ENCODE measurements at regions not wholly inside any gene's neighbourhood (a gene's known extent, or its start where the extent isn't known, plus 50 kb on each side); places are given as distances from the start of the nearest gene placed in this dataset.

GRCh38 chr4:38316045-38316444, 348.0 kb upstream of the KLF3 start:
- in situ Hi-C loops (cut with MboI; ENCODE audit: low sequenced_read_pairs): loop anchor here (5.0 to 10.0 kb wide), 2 partner anchors 251 to 356 kb away; no protein-coding TSS in a partner anchor
- ChIA-PET CTCF (interaction anchor here (1.2 kb wide), 1 partner anchor 361 kb away, joined by 3 read pairs; no protein-coding TSS in a partner anchor), POLR2A (ENCODE audit: unreplicated experiment) (no interaction called here)
- DNase-seq (no peak), ATAC-seq (ENCODE audit: low read depth) (no peak)
- Histone ChIP-seq H3K4me2 (ENCODE audit: low read depth, low read length) (no peak overlapping the region), H2BK120ac (ENCODE audit: low read depth, low read length) (no peak overlapping the region), H4K5ac (ENCODE audit: low read depth, low read length) (no peak overlapping the region), H3K56ac (ENCODE audit: extremely low read depth, insufficient read depth, low read length) (no peak overlapping the region), H3K27ac (ENCODE audit: insufficient read depth, low read length) (no peak overlapping the region), H3K9ac (ENCODE audit: low read depth, low read length) (no peak overlapping the region), H2BK5ac (ENCODE audit: low read depth, low read length, poor library complexity, severe bottlenecking) (no peak overlapping the region), H3K79me1 (ENCODE audit: low read depth in 1 of 2, low read length in 2 of 2) (no peaks in the 10 kb centered on the region), H2AK9ac (replicated peaks; ENCODE audit: low read depth, low read length, poor library complexity) (no peak overlapping the region), H3K23ac (ENCODE audit: low read depth, low read length) (no peak overlapping the region), H2BK15ac (ENCODE audit: low read depth, low read length) (no peak overlapping the region), H4K8ac (ENCODE audit: low read depth in 2 of 2, low read length in 2 of 2) (no peak overlapping the region), H3K4ac (ENCODE audit: low read depth, low read length) (no peak overlapping the region), H3K27me3 (ENCODE audit: control insufficient read depth, insufficient read depth, low read length) (peaks cover 2% of the 10 kb centered on the region; the same call in 1 of the 2 replicates), H2BK20ac (ENCODE audit: low read depth, low read length) (no peak overlapping the region), H4K91ac (ENCODE audit: insufficient read depth, low read depth, low read length) (no peak overlapping the region), H3K4me1 (ENCODE audit: control insufficient read depth, insufficient read depth, low read length) (no peaks in the 10 kb centered on the region; the same call in 1 of the 2 replicates), H2AK5ac (ENCODE audit: low read depth, low read length) (no peak overlapping the region), H2AFZ (replicated peaks; ENCODE audit: low read length, poor library complexity) (no peak overlapping the region), H3K9me3 (ENCODE audit: control insufficient read depth, insufficient read depth, low read length) (no peaks in the 10 kb centered on the region), H3K18ac (ENCODE audit: low read depth, low read length) (no peak overlapping the region), H3K36me3 (ENCODE audit: control insufficient read depth, insufficient read depth, low read length) (no peaks in the 10 kb centered on the region), H4K20me1 (ENCODE audit: insufficient read depth, low read length) (no peaks in the 10 kb centered on the region), H3K9me1 (ENCODE audit: insufficient read depth, low read length) (no peaks in the 10 kb centered on the region; the same call in 1 of the 2 replicates), H3K4me3 (ENCODE audit: insufficient read depth, low read depth, low read length) (no peak overlapping the region), H3K14ac (replicated peaks; ENCODE audit: low read depth, low read length) (no peak overlapping the region)
- intact Hi-C loops (cut with micrococcal nuclease): no loop called here
- no peak for TF ChIP-seq BHLHE40 (IDR thresholded peaks at IDR 0.05; ENCODE audit: low read depth, low read length)
- TF ChIP-seq RAD21 (IDR thresholded peaks at IDR 0.05; ENCODE audit: low read length): no peak
- TF ChIP-seq FOS (IDR thresholded peaks at IDR 0.05; ENCODE audit: low read depth, low read length): no peak
- TF ChIP-seq CTCF (conservative IDR thresholded peaks at IDR 0.05; ENCODE audit: low read depth, low read length): no peak
- no peak for TF ChIP-seq ELK1 (IDR thresholded peaks at IDR 0.05; ENCODE audit: borderline replicate concordance, low read depth, low read length)
- no peak for TF ChIP-seq CEBPB (IDR thresholded peaks at IDR 0.05; ENCODE audit: low read depth, low read length)
- TF ChIP-seq MXI1 (IDR thresholded peaks at IDR 0.05; ENCODE audit: borderline replicate concordance, low read depth, low read length): no peak
- no peak for TF ChIP-seq MAZ (IDR thresholded peaks at IDR 0.05; ENCODE audit: borderline replicate concordance, low read depth, low read length)
- no peak for TF ChIP-seq CHD1 (IDR thresholded peaks at IDR 0.05; ENCODE audit: low read depth, low read length)
- WGBS, 2 experiments (ENCODE audit: extremely low coverage in 2 of 2, insufficient read length in 1 of 2): 92% methylated on average over 2 of the region's 5 CpGs; no CpG with 5 or more reads in 1 of the 2 experiments
- no TSS peak for BruUV-seq (replicated peaks)
- dilution Hi-C loops (cut with HindIII; ENCODE audit: low sequenced_read_pairs, unreplicated experiment): no loop called here

Measured in IMR-90 (cell line).